Hepatocyte (in vitro differentiated cells): ENCODE measurements at regions not wholly inside any gene's neighbourhood (a gene's known extent, or its start where the extent isn't known, plus 50 kb on each side); places are given as distances from the start of the nearest gene placed in this dataset.

Experiments used
- EZH2 ChIP-seq: fragments of 200-600 bp; sonication (generic); IDR thresholded peaks from 2 replicates; pipeline ENCODE4 v1.6.1; 2016; ENCODE audit warnings: antibody characterized with exemption, mild to moderate bottlenecking, borderline replicate concordance
- EZH2phosphoT487 ChIP-seq: fragments of 200-600 bp; sonication (generic); IDR thresholded peaks from one replicate; pipeline ENCODE4 v1.6.1; 2018; ENCODE audit warnings: antibody characterized with exemption, mild to moderate bottlenecking, low read depth, moderate library complexity; ENCODE audit not compliant: unreplicated experiment, severe bottlenecking
- TF ChIP-seq, protein P1 (sequence below): fragments of 200-600 bp; sonication (generic); IDR thresholded peaks from 2 replicates; pipeline ENCODE4 v1.5.1; 2016; ENCODE audit warnings: antibody characterized with exemption, mild to moderate bottlenecking; ENCODE audit not compliant: poor library complexity

GRCh38 chr12:17618831-17619230, 471.2 kb downstream of the RERGL start:
- no peak for TF ChIP-seq EZH2
- TF ChIP-seq, protein P1, sequence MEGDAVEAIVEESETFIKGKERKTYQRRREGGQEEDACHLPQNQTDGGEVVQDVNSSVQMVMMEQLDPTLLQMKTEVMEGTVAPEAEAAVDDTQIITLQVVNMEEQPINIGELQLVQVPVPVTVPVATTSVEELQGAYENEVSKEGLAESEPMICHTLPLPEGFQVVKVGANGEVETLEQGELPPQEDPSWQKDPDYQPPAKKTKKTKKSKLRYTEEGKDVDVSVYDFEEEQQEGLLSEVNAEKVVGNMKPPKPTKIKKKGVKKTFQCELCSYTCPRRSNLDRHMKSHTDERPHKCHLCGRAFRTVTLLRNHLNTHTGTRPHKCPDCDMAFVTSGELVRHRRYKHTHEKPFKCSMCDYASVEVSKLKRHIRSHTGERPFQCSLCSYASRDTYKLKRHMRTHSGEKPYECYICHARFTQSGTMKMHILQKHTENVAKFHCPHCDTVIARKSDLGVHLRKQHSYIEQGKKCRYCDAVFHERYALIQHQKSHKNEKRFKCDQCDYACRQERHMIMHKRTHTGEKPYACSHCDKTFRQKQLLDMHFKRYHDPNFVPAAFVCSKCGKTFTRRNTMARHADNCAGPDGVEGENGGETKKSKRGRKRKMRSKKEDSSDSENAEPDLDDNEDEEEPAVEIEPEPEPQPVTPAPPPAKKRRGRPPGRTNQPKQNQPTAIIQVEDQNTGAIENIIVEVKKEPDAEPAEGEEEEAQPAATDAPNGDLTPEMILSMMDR, result no peak
- TF ChIP-seq EZH2phosphoT487, result no peak
